H1 (cell line): ENCODE measurements at regions not wholly inside any gene's neighbourhood (a gene's known extent, or its start where the extent isn't known, plus 50 kb on each side); places are given as distances from the start of the nearest gene placed in this dataset.

Experiments
- CEBPB ChIP-seq: IDR thresholded peaks from 2 replicates; pipeline ENCODE4 v1.6.1; 2012; ENCODE audit warnings: low read depth, low read length
- EGR1 ChIP-seq: IDR thresholded peaks from 2 replicates; pipeline ENCODE4 v1.6.1; 2011; ENCODE audit warnings: low read depth, low read length, borderline replicate concordance
- GABPA ChIP-seq: IDR thresholded peaks from 2 replicates; pipeline ENCODE4 v1.6.1; 2011; ENCODE audit warnings: mild to moderate bottlenecking, low read length, moderate library complexity, borderline replicate concordance; ENCODE audit not compliant: insufficient read depth
- JUN ChIP-seq: IDR thresholded peaks from 2 replicates; pipeline ENCODE4 v1.6.1; 2011; ENCODE audit warnings: low read depth, mild to moderate bottlenecking, improper control_type of control experiment, low read length
- POLR2A ChIP-seq, 2 experiments: IDR thresholded peaks; 1 replicate in 1 of 2; 2 replicates in 1 of 2; pipeline ENCODE4 v1.6.1; 2011; ENCODE audit warnings: low read depth in 2 of 2, low read length in 2 of 2, mild to moderate bottlenecking in 2 of 2; ENCODE audit errors: control extremely low read depth in 1 of 2
- RFX5 ChIP-seq: IDR thresholded peaks from 2 replicates; pipeline ENCODE4 v1.6.1; 2011; ENCODE audit warnings: low read depth, low read length, improper control_type of control experiment, borderline replicate concordance
- TAF1 ChIP-seq: IDR thresholded peaks from 2 replicates; pipeline ENCODE4 v1.6.1; 2011; ENCODE audit warnings: mild to moderate bottlenecking, low read depth, low read length
- YY1 ChIP-seq: IDR thresholded peaks from 2 replicates; pipeline ENCODE4 v1.6.1; 2011; ENCODE audit warnings: low read depth, mild to moderate bottlenecking, low read length
- ZNF274 ChIP-seq: IDR thresholded peaks from 2 replicates; pipeline ENCODE4 v1.7.0; 2012; ENCODE audit warnings: low read length, borderline replicate concordance; ENCODE audit errors: extremely low read depth
- TF ChIP-seq, protein P1 (sequence below), 3 experiments: IDR thresholded peaks; 1 replicate in 2 of 3; 2 replicates in 1 of 3; pipeline versions ENCODE4 v1.5.1 to v1.6.1; 2011; ENCODE audit warnings: low read length in 3 of 3, mild to moderate bottlenecking in 3 of 3, inconsistent platforms in 2 of 3, low read depth in 1 of 3, moderate library complexity in 1 of 3; ENCODE audit not compliant: insufficient read depth in 1 of 3; ENCODE audit errors: control extremely low read depth in 1 of 3

DNA sequence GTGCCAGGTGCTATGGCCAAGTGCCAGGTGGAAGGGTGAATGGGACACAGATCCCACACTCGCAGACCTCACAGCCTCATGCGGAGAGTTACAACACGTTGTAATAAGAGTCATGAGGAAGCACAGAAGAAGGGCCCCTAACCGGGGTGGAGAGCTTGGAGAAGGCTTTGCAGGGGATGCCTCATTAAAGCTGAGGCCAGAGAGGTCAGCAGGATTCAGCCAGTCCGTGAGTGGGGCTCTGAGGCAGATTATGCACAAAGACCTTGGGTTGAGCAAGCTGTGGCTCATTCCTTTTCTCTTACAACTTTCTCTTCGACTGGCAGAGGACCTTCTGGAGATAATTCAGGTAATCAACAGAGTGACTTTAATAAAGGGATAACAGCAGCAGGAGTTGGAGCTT is 65.3 kb upstream of the SNRK start:
- TF ChIP-seq TAF1: no peak
- no peak for TF ChIP-seq POLR2A (IDR thresholded peaks at IDR 0.05; ENCODE audit: control extremely low read depth in 1 of 2, low read depth in 2 of 2, low read length in 2 of 2)
- TF ChIP-seq, protein P1, sequence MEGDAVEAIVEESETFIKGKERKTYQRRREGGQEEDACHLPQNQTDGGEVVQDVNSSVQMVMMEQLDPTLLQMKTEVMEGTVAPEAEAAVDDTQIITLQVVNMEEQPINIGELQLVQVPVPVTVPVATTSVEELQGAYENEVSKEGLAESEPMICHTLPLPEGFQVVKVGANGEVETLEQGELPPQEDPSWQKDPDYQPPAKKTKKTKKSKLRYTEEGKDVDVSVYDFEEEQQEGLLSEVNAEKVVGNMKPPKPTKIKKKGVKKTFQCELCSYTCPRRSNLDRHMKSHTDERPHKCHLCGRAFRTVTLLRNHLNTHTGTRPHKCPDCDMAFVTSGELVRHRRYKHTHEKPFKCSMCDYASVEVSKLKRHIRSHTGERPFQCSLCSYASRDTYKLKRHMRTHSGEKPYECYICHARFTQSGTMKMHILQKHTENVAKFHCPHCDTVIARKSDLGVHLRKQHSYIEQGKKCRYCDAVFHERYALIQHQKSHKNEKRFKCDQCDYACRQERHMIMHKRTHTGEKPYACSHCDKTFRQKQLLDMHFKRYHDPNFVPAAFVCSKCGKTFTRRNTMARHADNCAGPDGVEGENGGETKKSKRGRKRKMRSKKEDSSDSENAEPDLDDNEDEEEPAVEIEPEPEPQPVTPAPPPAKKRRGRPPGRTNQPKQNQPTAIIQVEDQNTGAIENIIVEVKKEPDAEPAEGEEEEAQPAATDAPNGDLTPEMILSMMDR (IDR thresholded peaks at IDR 0.05; ENCODE audit: control extremely low read depth in 1 of 3, insufficient read depth in 1 of 3, low read depth in 1 of 3, low read length in 3 of 3): no peak
- TF ChIP-seq JUN: no peak
- TF ChIP-seq GABPA: no peak
- no peak for TF ChIP-seq EGR1
- TF ChIP-seq YY1: no peak
- TF ChIP-seq ZNF274: no peak
- TF ChIP-seq CEBPB: no peak
- TF ChIP-seq RFX5: no peak
